ENCODE measurements at regions not wholly inside any gene's neighbourhood (a gene's known extent, or its start where the extent isn't known, plus 50 kb on each side); places are given as distances from the start of the nearest gene placed in this dataset.

- TF ChIP-seq TEAD4 (IDR thresholded peaks at IDR 0.05) = no peak
- no peak for TF ChIP-seq ZBTB7A (IDR thresholded peaks at IDR 0.05; ENCODE audit: low read depth)
- TF ChIP-seq EGR1 (IDR thresholded peaks at IDR 0.05) = no peak
- TF ChIP-seq MAX (IDR thresholded peaks at IDR 0.05) = no peak
- TF ChIP-seq TAF1 (IDR thresholded peaks at IDR 0.05; ENCODE audit: low read depth) = no peak
- TF ChIP-seq NFIC (IDR thresholded peaks at IDR 0.05) = no peak
- TF ChIP-seq YY1 (IDR thresholded peaks at IDR 0.05; ENCODE audit: low read depth) = no peak
- no peak for TF ChIP-seq EP300 (IDR thresholded peaks at IDR 0.05; ENCODE audit: borderline replicate concordance)
These were observed 74.6 kb upstream of the CEP85L start for GRCh38 chr6:118725944-118726343.

Measured in Ishikawa (cell line).